COLO668 (cell line): ENCODE measurements at regions not wholly inside any gene's neighbourhood (a gene's known extent, or its start where the extent isn't known, plus 50 kb on each side); places are given as distances from the start of the nearest gene placed in this dataset.
"Not testable (repeated sequence)": the region's sequence is repeated elsewhere in the genome, so short reads cannot be mapped to it uniquely, and the experiment has no call there.

ENCODE experiments used
- DNase-seq: peaks from one replicate; lab custom pipeline; 2025; ENCODE audit not compliant: unreplicated experiment; lab: John Stamatoyannopoulos, UW

GRCh38 chr4:18159117-18159912 is 137.8 kb upstream of the LCORL start:
- DNase-seq, result not testable (repeated sequence)

GRCh38 chr4:18155067-18156041 is 133.8 kb upstream of the LCORL start:
- DNase-seq, result no peak

- DNase-seq, result no peak
Observed at GRCh38 chr4:18138076-18138665, 116.6 kb upstream of the LCORL start.

- no peak for DNase-seq
Observed at GRCh38 chr4:18134111-18134510, 112.6 kb upstream of the LCORL start.

- no peak for DNase-seq
Observed at GRCh38 chr4:18130256-18130655, 108.7 kb upstream of the LCORL start.

- DNase-seq, result no peak
Observed at GRCh38 chr4:18128241-18128640, 106.7 kb upstream of the LCORL start.

- no peak for DNase-seq
Observed at GRCh38 chr4:18127030-18127429, 105.5 kb upstream of the LCORL start.

- no peak for DNase-seq
Observed at GRCh38 chr4:18113710-18114331, 92.3 kb upstream of the LCORL start.

GRCh38 chr4:18111081-18111480 is 89.5 kb upstream of the LCORL start:
- no peak for DNase-seq

GRCh38 chr4:18110099-18110498 is 88.5 kb upstream of the LCORL start:
- no peak for DNase-seq

- no peak for DNase-seq
Observed at GRCh38 chr4:18109676-18110075, 88.1 kb upstream of the LCORL start.

- not testable (repeated sequence) for DNase-seq
Observed at GRCh38 chr4:18107848-18108528, 86.4 kb upstream of the LCORL start.

- DNase-seq, result no peak
Observed at GRCh38 chr4:18106620-18107019, 85.1 kb upstream of the LCORL start.

GRCh38 chr4:18105030-18106011 is 83.8 kb upstream of the LCORL start:
- DNase-seq, result no peak

- no peak for DNase-seq
Observed at GRCh38 chr4:18103876-18104605, 82.5 kb upstream of the LCORL start.

GRCh38 chr4:18100657-18101056 is 79.1 kb upstream of the LCORL start:
- no peak for DNase-seq

GRCh38 chr4:18090447-18090846 is 68.9 kb upstream of the LCORL start:
- peak; percentile 11 for DNase-seq

GRCh38 chr4:18082236-18082635 is 60.7 kb upstream of the LCORL start:
- no peak for DNase-seq

GRCh38 chr4:18081708-18082107 is 60.2 kb upstream of the LCORL start:
- no peak for DNase-seq
